Tibial nerve (tissue), 4 donors: ENCODE measurements at regions not wholly inside any gene's neighbourhood (a gene's known extent, or its start where the extent isn't known, plus 50 kb on each side); places are given as distances from the start of the nearest gene placed in this dataset.

Experiments
- DNase-seq, 2 donors: peaks; one replicate each; pipeline ENCODE4 v3.0.0-alpha.2; 2019; ENCODE audit warnings: low spot score in 2 of 2
- H3K27ac ChIP-seq, 4 donors: fragments of 200-600 bp; sonication (generic) in 3 of 4; one replicate each; pipeline ENCODE4 v1.5.1; 2017 to 2019; ENCODE audit warnings: mild to moderate bottlenecking in 1 of 4
- H3K27me3 ChIP-seq, 2 donors: fragments of 200-600 bp; sonication (generic) in 1 of 2; one replicate each; pipeline versions ENCODE4 v1.5.1 to v1.6.0; 2017 to 2019
- H3K36me3 ChIP-seq, 3 donors: fragments of 200-600 bp; sonication (generic); one replicate each; pipeline ENCODE4 v1.5.1; 2018 to 2019
- H3K4me1 ChIP-seq, 4 donors: fragments of 200-600 bp; sonication (generic) in 3 of 4; one replicate each; pipeline ENCODE4 v1.5.1; 2017 to 2019
- H3K4me3 ChIP-seq, 4 donors: fragments of 200-600 bp; sonication (generic) in 3 of 4; one replicate each; pipeline ENCODE4 v1.5.1; 2017 to 2019; ENCODE audit warnings: mild to moderate bottlenecking in 1 of 4, moderate library complexity in 1 of 4
- H3K9me3 ChIP-seq, 4 donors: fragments of 200-600 bp; sonication (generic) in 3 of 4; one replicate each; pipeline ENCODE4 v1.5.1; 2017 to 2019
- CTCF ChIP-seq, 5 experiments: fragments of 200-600 bp in 3 of 5; fragments of 450-650 bp in 2 of 5; sonication (generic) in 3 of 5; IDR thresholded peaks; one replicate each; pipeline ENCODE4 v1.5.1; 2016 to 2019; ENCODE audit warnings: antibody characterized with exemption in 5 of 5, mild to moderate bottlenecking in 3 of 5, moderate library complexity in 2 of 5
- EP300 ChIP-seq, 2 donors: sonication (generic); formaldehyde crosslinking; IDR thresholded peaks; one replicate each; pipeline ENCODE4 v1.6.1; 2017; ENCODE audit warnings: antibody characterized with exemption in 2 of 2, mild to moderate bottlenecking in 1 of 2
- POLR2A ChIP-seq, 2 donors: fragments of 450-650 bp; IDR thresholded peaks; one replicate each; pipeline ENCODE4 v1.6.1; 2017; ENCODE audit warnings: antibody characterized with exemption in 2 of 2, mild to moderate bottlenecking in 2 of 2, moderate library complexity in 2 of 2
- WGBS, 2 donors: methylation state at CpG; one replicate each; pipeline ENCODE4 v1.1.5; 2018; 5-methylcytosine and 5-hydroxymethylcytosine counted together

GRCh38 chr18:25561918-25562317, 210.0 kb upstream of the ZNF521 start:
- 71 to 74% methylated on average over 6 of the region's 6 CpGs for WGBS, 2 donors
- peaks cover 0 to 4% (median 0%) of the 10 kb centered on the region in 4 donors for H3K4me1 ChIP-seq

GRCh38 chr18:25560369-25560768, 208.4 kb upstream of the ZNF521 start:
- Histone ChIP-seq H3K4me1 (peaks cover 0 to 8% (median 0%) of the 10 kb centered on the region in 4 donors), H3K4me3 (no peak overlapping the region), H3K27ac (no peak overlapping the region), H3K27me3 (no peaks in the 10 kb centered on the region), H3K36me3 (no peaks in the 10 kb centered on the region), H3K9me3 (no peaks in the 10 kb centered on the region)
- 71 to 75% methylated on average over 4 of the region's 4 CpGs for WGBS, 2 donors
- no peak for TF ChIP-seq EP300 (IDR thresholded peaks at IDR 0.05)
- TF ChIP-seq CTCF (IDR thresholded peaks at IDR 0.05) = no peak
- no peak for TF ChIP-seq POLR2A (IDR thresholded peaks at IDR 0.05)
- no peak for DNase-seq

More at GRCh38 chr18:25561918-25562317, 210.0 kb upstream of the ZNF521 start:
- Histone ChIP-seq H3K9me3 (no peaks in the 10 kb centered on the region), H3K36me3 (no peaks in the 10 kb centered on the region), H3K27ac (no peak overlapping the region), H3K27me3 (no peaks in the 10 kb centered on the region), H3K4me3 (no peak overlapping the region)
- no peak for DNase-seq
- TF ChIP-seq EP300 (IDR thresholded peaks at IDR 0.05) (no peak), CTCF (IDR thresholded peaks at IDR 0.05) (peak in 1 of 5 experiments; percentile 14), POLR2A (IDR thresholded peaks at IDR 0.05) (no peak)

DNA sequence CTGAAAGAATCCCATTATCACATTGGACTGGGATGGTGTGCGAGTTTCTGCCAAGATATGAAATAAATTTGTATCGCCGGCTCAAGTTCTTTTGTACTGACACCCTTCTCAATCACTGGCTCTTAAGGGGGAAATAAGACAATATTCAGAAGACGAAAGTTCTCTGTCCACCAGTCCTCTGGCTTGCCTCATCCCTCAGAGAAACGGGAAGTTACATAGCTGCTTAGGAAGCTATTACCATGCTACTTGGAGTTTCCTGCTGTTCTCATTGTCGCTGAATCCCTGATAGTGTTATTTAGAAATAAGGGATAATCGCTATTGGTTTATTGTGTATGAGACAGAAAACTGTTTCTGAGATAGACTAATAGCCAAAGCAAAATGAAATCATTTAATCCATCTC, 205.0 kb upstream of the ZNF521 start:
- H3K36me3 ChIP-seq = no peaks in the 10 kb centered on the region
- TF ChIP-seq POLR2A (IDR thresholded peaks at IDR 0.05) = no peak
- H3K27me3 ChIP-seq = no peaks in the 10 kb centered on the region
- H3K4me1 ChIP-seq = peaks cover 0 to 8% (median 0%) of the 10 kb centered on the region in 4 donors
- peaks cover 0 to 4% (median 0%) of the 10 kb centered on the region in 4 donors for H3K9me3 ChIP-seq
- no peak for DNase-seq
- no peak overlapping the region for H3K27ac ChIP-seq
- no peak overlapping the region for H3K4me3 ChIP-seq
- 30 to 40% methylated on average over 7 of the region's 7 CpGs for WGBS, 2 donors

DNA sequence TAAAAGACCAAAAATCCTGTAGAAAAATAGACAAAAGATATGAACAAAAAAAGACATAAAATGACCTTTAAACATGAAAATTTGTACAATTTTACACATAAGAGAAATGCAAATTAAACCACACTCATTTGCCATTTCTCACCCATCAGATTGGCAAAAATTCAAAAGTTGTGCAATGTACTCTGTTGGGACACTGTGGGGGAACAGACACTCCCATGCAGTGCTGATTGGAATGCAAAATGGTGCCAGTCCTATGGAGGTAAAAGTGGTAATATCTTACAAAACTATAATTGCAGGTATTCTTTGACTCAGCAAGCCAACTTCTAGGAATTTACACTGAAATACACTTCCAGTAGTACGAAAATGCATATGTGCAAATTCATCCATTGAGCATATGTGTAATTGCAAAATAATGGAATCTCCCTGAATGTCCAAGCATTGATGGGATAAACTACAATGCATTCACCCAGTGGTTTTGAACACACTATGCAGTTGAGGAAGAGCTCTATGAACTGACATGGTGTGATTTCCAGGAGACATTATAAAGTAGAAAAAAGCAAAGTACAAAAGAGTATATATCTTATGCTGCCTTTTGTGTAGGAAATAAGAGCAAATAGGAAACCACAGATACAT, 201.8 kb upstream of the ZNF521 start:
- Histone ChIP-seq H3K36me3 (no peaks in the 10 kb centered on the region), H3K4me1 (peaks cover 0 to 4% (median 0%) of the 10 kb centered on the region in 4 donors), H3K27ac (no peak overlapping the region), H3K9me3 (peaks cover 0 to 4% (median 0%) of the 10 kb centered on the region in 4 donors), H3K27me3 (no peaks in the 10 kb centered on the region), H3K4me3 (no peak overlapping the region)
- WGBS, 2 donors = 95% methylated on average over 1 of the region's 1 CpG
- TF ChIP-seq CTCF (IDR thresholded peaks at IDR 0.05) = no peak
- no peak for TF ChIP-seq EP300 (IDR thresholded peaks at IDR 0.05)
- TF ChIP-seq POLR2A (IDR thresholded peaks at IDR 0.05) = no peak
- no peak for DNase-seq

DNA sequence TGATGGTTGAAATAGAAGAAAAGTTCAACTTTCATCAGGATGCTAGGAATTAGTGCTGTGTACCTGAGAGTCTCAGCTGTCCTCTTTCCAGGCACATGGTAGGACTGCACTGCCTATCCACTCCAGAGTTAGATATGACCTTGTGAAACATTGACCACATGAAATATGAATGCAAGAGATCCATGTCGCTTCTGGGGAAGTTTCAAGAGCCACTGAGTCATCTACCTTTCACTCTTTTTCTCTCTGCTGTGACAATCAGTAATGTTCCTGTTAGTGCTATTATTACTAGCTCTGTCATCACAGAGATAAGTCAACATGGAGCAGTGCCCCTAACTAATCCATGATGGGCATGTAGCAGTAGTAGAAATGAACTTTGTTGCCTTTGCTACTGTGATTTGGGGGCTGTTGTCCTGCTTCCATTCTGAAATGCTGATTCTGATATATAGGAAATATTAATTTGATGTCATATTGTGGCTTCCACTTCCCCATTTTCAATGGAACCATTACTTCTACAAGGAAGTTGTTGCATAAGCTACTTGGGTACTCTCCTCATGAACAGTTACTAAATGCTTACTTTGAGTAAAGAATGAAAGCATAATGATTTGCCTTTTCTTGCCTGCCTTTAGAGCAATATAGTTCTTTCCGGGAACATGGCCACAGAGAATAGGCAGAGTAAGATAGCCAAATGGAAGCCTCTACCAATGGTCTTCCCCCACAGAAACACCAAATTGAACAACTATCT, 192.8 kb upstream of the ZNF521 start:
- TF ChIP-seq POLR2A (IDR thresholded peaks at IDR 0.05) (no peak), CTCF (IDR thresholded peaks at IDR 0.05) (no peak), EP300 (IDR thresholded peaks at IDR 0.05) (no peak)
- 74 to 89% methylated on average over 2 of the region's 2 CpGs for WGBS, 2 donors
- Histone ChIP-seq H3K4me1 (no peaks in the 10 kb centered on the region), H3K9me3 (peaks cover 0 to 4% (median 0%) of the 10 kb centered on the region in 4 donors), H3K36me3 (no peaks in the 10 kb centered on the region), H3K4me3 (no peak overlapping the region), H3K27ac (no peak overlapping the region), H3K27me3 (no peaks in the 10 kb centered on the region)
- DNase-seq = no peak
